HCT116 (cell line): ENCODE measurements at regions not wholly inside any gene's neighbourhood (a gene's known extent, or its start where the extent isn't known, plus 50 kb on each side); places are given as distances from the start of the nearest gene placed in this dataset.

Experiments used
- ATAC-seq: fragments of 200-7000 bp; cut with Tn5 transposase; 2 replicates; pipeline ENCODE4 v1.9.1; 2020; ENCODE audit warnings: mild to moderate bottlenecking, moderate library complexity
- BruUV-seq: library from RNA; stranded (reverse); fragments of 400-500 nt; replicated peaks from 2 replicates; lab custom pipeline; 2021; lab: Mats Ljungman, UMichigan
- CTCF ChIA-PET: fragments of 300-600 bp; sonication (Branson Sonifier 250); formaldehyde crosslinking; loops from one replicate; lab custom pipeline; 2021; ENCODE audit warnings: antibody characterized with exemption; lab: Charles Lee
- POLR2A ChIA-PET: fragments of 300-600, 350-600 bp; sonication (Branson Sonifier 250); formaldehyde crosslinking; loops from one replicate; lab custom pipeline; 2021; ENCODE audit warnings: antibody characterized with exemption; lab: Charles Lee
- RAD21 ChIA-PET, 2 experiments: fragments of 300-600 bp; sonication (Branson Sonifier 250); formaldehyde crosslinking; loops; one replicate each; lab custom pipeline; 2023; ENCODE audit warnings: low total read pairs in 2 of 2; ENCODE audit not compliant: uncharacterized antibody in 2 of 2, unreplicated experiment in 2 of 2, low non-redundant PET in 1 of 2; lab: Charles Lee
- DNase-seq: peaks from one replicate; pipeline ENCODE4 v3.0.0-alpha.2; 2010; ENCODE audit warnings: low read depth, low spot score
- H2AFZ ChIP-seq: fragments of 200-600 bp; shearing (Covaris generic), sonication (generic); 2 replicates; pipeline ENCODE4 v1.6.1; 2017; ENCODE audit warnings: low read depth, mixed run types, mixed read lengths, antibody characterized with exemption, low read length; ENCODE audit not compliant: poor library complexity, severe bottlenecking
- H3K27ac ChIP-seq: 2 replicates; pipeline ENCODE4 v1.5.1; 2012; ENCODE audit warnings: low read depth, low read length
- H3K27me3 ChIP-seq: fragments of 200-600 bp; sonication (generic); 2 replicates; pipeline ENCODE4 v1.6.1; 2016; ENCODE audit warnings: mixed run types, low read length, mixed read lengths; ENCODE audit not compliant: insufficient read depth
- H3K36me3 ChIP-seq, 2 experiments: fragments of 200-500 bp in 1 of 2; fragments of 200-600 bp in 1 of 2; sonication (Bioruptor generic) in 1 of 2; sonication (generic) in 1 of 2; 2 replicates each; pipeline versions ENCODE4 v1.5.1 to v1.6.1; 2014 to 2016; ENCODE audit warnings: low read length in 2 of 2, inconsistent platforms in 1 of 2, mixed read lengths in 1 of 2, mixed run types in 1 of 2; ENCODE audit not compliant: insufficient read depth in 2 of 2, control insufficient read depth in 1 of 2
- H3K4me1 ChIP-seq, 2 experiments: fragments of 200-600 bp in 1 of 2; sonication (generic) in 1 of 2; 2 replicates each; pipeline versions ENCODE4 v1.5.1 to v1.6.1; 2012 to 2017; ENCODE audit warnings: low read length in 2 of 2, inconsistent platforms in 1 of 2, mild to moderate bottlenecking in 1 of 2, mixed read lengths in 1 of 2, mixed run types in 1 of 2, moderate library complexity in 1 of 2; ENCODE audit not compliant: insufficient read depth in 2 of 2, control insufficient read depth in 1 of 2
- H3K4me2 ChIP-seq: fragments of 200-600 bp; sonication (generic); 2 replicates; pipeline ENCODE4 v1.6.1; 2017; ENCODE audit warnings: mixed run types, low read length, mixed read lengths
- H3K4me3 ChIP-seq, 2 experiments: fragments of 200-600 bp in 1 of 2; sonication (generic) in 1 of 2; replicated peaks in 1 of 2; 2 replicates each; pipeline ENCODE4 v1.5.1; 2011 to 2016; ENCODE audit warnings: low read length in 2 of 2, control low read depth in 1 of 2, low read depth in 1 of 2, mild to moderate bottlenecking in 1 of 2, mixed read lengths in 1 of 2, mixed run types in 1 of 2
- H3K79me2 ChIP-seq: fragments of 200-600 bp; sonication (generic); 2 replicates; pipeline ENCODE4 v1.6.1; 2017; ENCODE audit warnings: mild to moderate bottlenecking, mixed run types, low read length, moderate library complexity, mixed read lengths; ENCODE audit not compliant: insufficient read depth
- H3K9ac ChIP-seq: fragments of 200-600 bp; sonication (generic); 2 replicates; pipeline ENCODE4 v1.6.1; 2016; ENCODE audit warnings: low read length, mixed read lengths
- H3K9me2 ChIP-seq: fragments of 200-600 bp; sonication (generic), shearing (Covaris generic); 2 replicates; pipeline ENCODE4 v1.6.1; 2017; ENCODE audit warnings: mixed run types, mild to moderate bottlenecking, moderate library complexity; ENCODE audit not compliant: insufficient read depth
- H3K9me3 ChIP-seq, 2 experiments: fragments of 200-500 bp in 1 of 2; fragments of 200-600 bp in 1 of 2; sonication (Bioruptor generic) in 1 of 2; sonication (generic) in 1 of 2; 2 replicates each; pipeline ENCODE4 v1.6.1; 2014 to 2017; ENCODE audit warnings: low read length in 2 of 2, mixed read lengths in 2 of 2, inconsistent platforms in 1 of 2, low read depth in 1 of 2, mild to moderate bottlenecking in 1 of 2, mixed run types in 1 of 2, moderate library complexity in 1 of 2; ENCODE audit not compliant: control insufficient read depth in 1 of 2, insufficient read depth in 1 of 2
- H4K20me1 ChIP-seq: fragments of 200-600 bp; sonication (generic), shearing (Covaris generic); 2 replicates; pipeline ENCODE4 v1.6.1; 2017; ENCODE audit warnings: mixed run types, mild to moderate bottlenecking, moderate library complexity; ENCODE audit not compliant: insufficient read depth
- CBX3 ChIP-seq: IDR thresholded peaks from 2 replicates; pipeline ENCODE4 v1.6.1; 2012; ENCODE audit warnings: low read depth
- CEBPB ChIP-seq: IDR thresholded peaks from 2 replicates; pipeline ENCODE4 v1.6.1; 2012; ENCODE audit warnings: low read depth
- EGR1 ChIP-seq: IDR thresholded peaks from 2 replicates; pipeline ENCODE4 v1.6.1; 2012; ENCODE audit warnings: low read depth
- EZH2phosphoT487 ChIP-seq: fragments of 200-600 bp; IDR thresholded peaks from 2 replicates; pipeline ENCODE4 v1.6.1; 2018; ENCODE audit warnings: antibody characterized with exemption, borderline replicate concordance
- FOSL1 ChIP-seq: IDR thresholded peaks from 2 replicates; pipeline ENCODE4 v1.6.1; 2012; ENCODE audit warnings: low read depth
- POLR2A ChIP-seq: IDR thresholded peaks from 2 replicates; pipeline ENCODE4 v1.7.0; 2011; ENCODE audit warnings: borderline replicate concordance; ENCODE audit not compliant: insufficient read depth, insufficient read length; ENCODE audit errors: extremely low read depth
- REST ChIP-seq: IDR thresholded peaks from 2 replicates; pipeline ENCODE4 v1.6.1; 2012; ENCODE audit warnings: low read depth
- SRF ChIP-seq: IDR thresholded peaks from 2 replicates; pipeline ENCODE4 v1.6.1; 2012; ENCODE audit warnings: low read depth
- YY1 ChIP-seq: IDR thresholded peaks from 2 replicates; pipeline ENCODE4 v1.6.1; 2011; ENCODE audit warnings: low read length, low read depth, moderate library complexity, mild to moderate bottlenecking; ENCODE audit not compliant: insufficient replicate concordance; ENCODE audit errors: extremely low read depth
- ZBTB33 ChIP-seq: IDR thresholded peaks from 2 replicates; pipeline ENCODE4 v1.6.1; 2011; ENCODE audit warnings: mild to moderate bottlenecking, low read length, moderate library complexity; ENCODE audit not compliant: insufficient replicate concordance; ENCODE audit errors: extremely low read depth
- ZFX ChIP-seq: fragments of 450-650 bp; IDR thresholded peaks from 2 replicates; pipeline ENCODE4 v1.6.1; 2017
- ZNF274 ChIP-seq: fragments of 200-500 bp; sonication (Bioruptor generic); IDR thresholded peaks from 2 replicates; pipeline ENCODE4 v1.6.1; 2014; ENCODE audit warnings: mild to moderate bottlenecking, low read depth, low read length, inconsistent platforms
- intact Hi-C: fragments of 100-400 bp; cut with micrococcal nuclease; formaldehyde crosslinking; loops from 2 replicates; pipeline ENCODE4 v1.10.0; 2022

GRCh38 chr9:81833563-81834345 is 94.5 kb upstream of the SPATA31D4 start:
- no peak overlapping the region for H3K4me2 ChIP-seq
- no peaks in the 10 kb centered on the region for H3K9me3 ChIP-seq
- no peak overlapping the region for H3K9ac ChIP-seq
- H3K36me3 ChIP-seq: no peaks in the 10 kb centered on the region
- no TSS peak for BruUV-seq
- ATAC-seq: no peak
- TF ChIP-seq CBX3 (no peak), ZBTB33 (no peak), EZH2phosphoT487 (no peak), EGR1 (no peak)
- TF ChIP-seq, all 23 proteins: peak for 0
- no peaks in the 10 kb centered on the region for H3K9me2 ChIP-seq
- ChIA-PET POLR2A (no interaction called here), CTCF (no interaction called here), RAD21 (no interaction called here)
- intact Hi-C loops: no loop called here
- DNase-seq: no peak
- no peaks in the 10 kb centered on the region for H4K20me1 ChIP-seq
- no peak overlapping the region for H3K27ac ChIP-seq
- no peaks in the 10 kb centered on the region for H3K27me3 ChIP-seq
- no peak overlapping the region for H2AFZ ChIP-seq
- H3K4me3 ChIP-seq: no peak overlapping the region
- no peaks in the 10 kb centered on the region for H3K79me2 ChIP-seq
- 0 out of 4 replicates have a peak, but pooled peaks cover 0 to 4% of the 10 kb centered on the region in 2 experiments for H3K4me1 ChIP-seq

GRCh38 chr9:81841333-81841732 is 86.9 kb upstream of the SPATA31D4 start:
- Histone ChIP-seq H3K9me3 (no peaks in the 10 kb centered on the region), H3K79me2 (no peaks in the 10 kb centered on the region), H2AFZ (no peak overlapping the region), H3K4me1 (peaks cover 4 to 24% of the 10 kb centered on the region in 2 experiments; a peak in 3 of 4 replicates), H3K27me3 (no peaks in the 10 kb centered on the region), H3K36me3 (no peaks in the 10 kb centered on the region), H4K20me1 (no peaks in the 10 kb centered on the region), H3K27ac (no peak overlapping the region), H3K4me3 (no peak overlapping the region), H3K9ac (no peak overlapping the region), H3K4me2 (no peak overlapping the region), H3K9me2 (no peaks in the 10 kb centered on the region)
- ChIA-PET RAD21 (no interaction called here), POLR2A (no interaction called here), CTCF (no interaction called here)
- ATAC-seq: no peak
- intact Hi-C loops: no loop called here
- BruUV-seq: no TSS peak
- DNase-seq: no peak
- TF ChIP-seq EGR1: no peak
- no peak for TF ChIP-seq POLR2A
- TF ChIP-seq REST: no peak
- TF ChIP-seq ZBTB33: no peak
- no peak for TF ChIP-seq ZFX
- no peak for TF ChIP-seq FOSL1
- no peak for TF ChIP-seq CBX3
- no peak for TF ChIP-seq CEBPB
- no peak for TF ChIP-seq SRF
- no peak for TF ChIP-seq YY1
- TF ChIP-seq ZNF274: no peak
